ENCODE measurements at regions not wholly inside any gene's neighbourhood (a gene's known extent, or its start where the extent isn't known, plus 50 kb on each side); places are given as distances from the start of the nearest gene placed in this dataset.
"Not testable (repeated sequence)": the region's sequence is repeated elsewhere in the genome, so short reads cannot be mapped to it uniquely, and the experiment has no call there.

DNA sequence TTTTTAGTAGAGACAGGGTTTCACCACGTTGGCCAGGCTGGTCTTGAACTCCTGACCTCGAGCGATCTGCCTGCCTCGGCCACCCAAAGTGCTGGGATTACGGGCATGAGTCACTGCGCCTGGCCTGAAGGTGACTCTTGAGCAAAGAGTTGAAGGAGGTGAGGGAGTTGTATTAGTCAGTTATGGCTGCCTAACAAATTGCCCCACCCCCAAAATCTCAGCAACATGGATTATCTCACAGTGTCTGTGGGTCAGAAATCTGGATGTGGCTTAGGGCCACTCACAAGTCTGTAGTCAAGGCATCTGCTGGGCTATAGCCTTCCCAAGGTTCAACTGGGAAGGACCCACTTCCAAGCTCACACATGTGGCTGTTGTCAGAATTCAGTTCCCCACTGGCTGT lies 52.8 kb upstream of the ADGRE5 start:
- no peaks in the 10 kb centered on the region for H3K9me3 ChIP-seq
- H3K79me2 ChIP-seq (ENCODE audit: insufficient read depth) = no peaks in the 10 kb centered on the region
- POLR2A ChIA-PET = no interaction called here

DNA sequence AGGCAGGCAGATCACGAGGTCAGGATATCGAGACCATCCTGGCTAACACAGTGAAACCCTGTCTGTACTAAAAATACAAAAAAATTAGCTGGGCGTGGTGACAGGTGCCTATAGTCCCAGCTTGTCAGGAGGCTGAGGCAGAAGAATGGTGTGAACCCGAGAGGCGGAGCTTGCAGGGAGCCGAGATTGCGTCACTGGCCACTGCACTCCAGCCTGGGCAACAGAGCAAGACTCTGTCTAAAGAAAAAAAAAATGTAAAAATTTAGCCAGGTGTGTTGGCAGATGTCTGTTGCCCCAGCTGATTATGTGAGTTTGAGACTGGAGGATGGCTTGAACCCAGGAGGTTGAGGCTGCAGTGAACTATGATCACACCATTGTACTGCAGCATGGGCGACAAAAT lies 54.2 kb upstream of the ADGRE5 start:
- H3K4me1 ChIP-seq (ENCODE audit: control insufficient read depth in 1 of 2, insufficient read depth in 2 of 2, low read depth in 1 of 2, low read length in 1 of 2); H3K27me3 ChIP-seq (ENCODE audit: insufficient read depth); H3F3A ChIP-seq (replicated peaks; ENCODE audit: insufficient read depth); H3K9me3 ChIP-seq; H3K79me2 ChIP-seq (ENCODE audit: insufficient read depth); H3K36me3 ChIP-seq (replicated peaks in 1 of 2; ENCODE audit: control insufficient read depth in 1 of 2, insufficient read depth in 2 of 2, low read length in 1 of 2); H3K27ac ChIP-seq (ENCODE audit: low read depth in 2 of 2, low read length in 1 of 2); DNase-seq; POLR2A ChIA-PET; H2AFZ ChIP-seq (ENCODE audit: low read depth); H3K4me3 ChIP-seq (ENCODE audit: low read depth in 2 of 2, low read length in 1 of 2); H3K9ac ChIP-seq; H3K9me2 ChIP-seq; H3K4me2 ChIP-seq; H4K20me1 ChIP-seq (ENCODE audit: insufficient read depth): not testable (repeated sequence)
- WGBS (ENCODE audit: low lambda C conversion rate) = 71% methylated on average over 8 of the region's 8 CpGs
- CTCF ChIA-PET = interaction anchor here (1.6 to 1.9 kb wide), 2 partner anchors 21 to 180 kb away, joined by 4 to 7 read pairs; no protein-coding TSS in a partner anchor

More for the DNA sequence above, 52.8 kb upstream of the ADGRE5 start:
- Histone ChIP-seq H3K4me1 (ENCODE audit: control insufficient read depth in 1 of 2, insufficient read depth in 2 of 2, low read depth in 1 of 2, low read length in 1 of 2) (no peaks in the 10 kb centered on the region), H3K27ac (ENCODE audit: low read depth in 2 of 2, low read length in 1 of 2) (no peak overlapping the region), H3K27me3 (ENCODE audit: insufficient read depth) (no peaks in the 10 kb centered on the region), H3F3A (replicated peaks; ENCODE audit: insufficient read depth) (no peaks in the 10 kb centered on the region), H3K9ac (no peak overlapping the region), H3K4me2 (no peak overlapping the region), H3K9me2 (no peaks in the 10 kb centered on the region), H4K20me1 (ENCODE audit: insufficient read depth) (no peaks in the 10 kb centered on the region), H2AFZ (ENCODE audit: low read depth) (no peak overlapping the region), H3K4me3 (ENCODE audit: low read depth in 2 of 2, low read length in 1 of 2) (no peak overlapping the region), H3K36me3 (replicated peaks in 1 of 2; ENCODE audit: control insufficient read depth in 1 of 2, insufficient read depth in 2 of 2, low read length in 1 of 2) (no peaks in the 10 kb centered on the region)
- DNase-seq = no peak
- WGBS (ENCODE audit: low lambda C conversion rate) = 79% methylated on average over 6 of the region's 6 CpGs
- no peak for TF ChIP-seq EZH2phosphoT487 (IDR thresholded peaks at IDR 0.05; ENCODE audit: borderline replicate concordance, low read depth)
- CTCF ChIA-PET = interaction anchor here (1.9 kb wide), 1 partner anchor 20 kb away, joined by 7 read pairs; no protein-coding TSS in a partner anchor

DNA sequence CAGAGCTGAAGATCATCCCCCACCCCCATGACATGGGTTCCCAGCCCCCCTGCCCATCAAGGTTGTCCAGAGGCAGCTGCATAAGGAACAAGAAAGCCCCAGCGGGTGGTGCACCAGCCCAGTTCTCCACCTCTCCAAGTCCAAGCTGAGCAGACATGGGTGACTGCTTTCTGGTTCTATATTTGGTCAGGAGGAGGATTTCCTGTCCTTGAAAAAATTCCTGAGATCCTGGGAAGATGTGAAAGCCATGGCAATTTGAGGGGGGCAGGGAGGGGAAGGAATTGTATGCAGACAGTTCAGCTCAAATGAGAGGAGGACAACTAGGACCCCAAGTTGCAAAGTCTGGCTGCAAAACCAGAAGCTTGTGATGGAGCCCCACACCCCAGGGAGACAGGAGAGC lies 55.4 kb upstream of the ADGRE5 start:
- H3K9ac ChIP-seq = no peak overlapping the region
- no peak overlapping the region for H2AFZ ChIP-seq (ENCODE audit: low read depth)
- no peaks in the 10 kb centered on the region for H3K27me3 ChIP-seq (ENCODE audit: insufficient read depth)
- WGBS (ENCODE audit: low lambda C conversion rate) = 100% methylated on average over 1 of the region's 1 CpG
- ChIA-PET POLR2A (interaction anchor here (0.7 kb wide), 1 partner anchor 50 kb away, joined by 3 read pairs; no protein-coding TSS in a partner anchor), CTCF (interaction anchor here (1.6 kb wide), 1 partner anchor 178 kb away, joined by 4 read pairs; no protein-coding TSS in a partner anchor)
- H4K20me1 ChIP-seq (ENCODE audit: insufficient read depth) = no peaks in the 10 kb centered on the region
- no peaks in the 10 kb centered on the region for H3F3A ChIP-seq (replicated peaks; ENCODE audit: insufficient read depth)
- no peaks in the 10 kb centered on the region for H3K9me3 ChIP-seq
- no peak for TF ChIP-seq SMC3 (IDR thresholded peaks at IDR 0.05; ENCODE audit: low read depth, low read length)
- TF ChIP-seq, protein P1, sequence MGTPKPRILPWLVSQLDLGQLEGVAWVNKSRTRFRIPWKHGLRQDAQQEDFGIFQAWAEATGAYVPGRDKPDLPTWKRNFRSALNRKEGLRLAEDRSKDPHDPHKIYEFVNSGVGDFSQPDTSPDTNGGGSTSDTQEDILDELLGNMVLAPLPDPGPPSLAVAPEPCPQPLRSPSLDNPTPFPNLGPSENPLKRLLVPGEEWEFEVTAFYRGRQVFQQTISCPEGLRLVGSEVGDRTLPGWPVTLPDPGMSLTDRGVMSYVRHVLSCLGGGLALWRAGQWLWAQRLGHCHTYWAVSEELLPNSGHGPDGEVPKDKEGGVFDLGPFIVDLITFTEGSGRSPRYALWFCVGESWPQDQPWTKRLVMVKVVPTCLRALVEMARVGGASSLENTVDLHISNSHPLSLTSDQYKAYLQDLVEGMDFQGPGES (IDR thresholded peaks at IDR 0.05; ENCODE audit: low read depth, low read length) = no peak
- TF ChIP-seq, protein P2, sequence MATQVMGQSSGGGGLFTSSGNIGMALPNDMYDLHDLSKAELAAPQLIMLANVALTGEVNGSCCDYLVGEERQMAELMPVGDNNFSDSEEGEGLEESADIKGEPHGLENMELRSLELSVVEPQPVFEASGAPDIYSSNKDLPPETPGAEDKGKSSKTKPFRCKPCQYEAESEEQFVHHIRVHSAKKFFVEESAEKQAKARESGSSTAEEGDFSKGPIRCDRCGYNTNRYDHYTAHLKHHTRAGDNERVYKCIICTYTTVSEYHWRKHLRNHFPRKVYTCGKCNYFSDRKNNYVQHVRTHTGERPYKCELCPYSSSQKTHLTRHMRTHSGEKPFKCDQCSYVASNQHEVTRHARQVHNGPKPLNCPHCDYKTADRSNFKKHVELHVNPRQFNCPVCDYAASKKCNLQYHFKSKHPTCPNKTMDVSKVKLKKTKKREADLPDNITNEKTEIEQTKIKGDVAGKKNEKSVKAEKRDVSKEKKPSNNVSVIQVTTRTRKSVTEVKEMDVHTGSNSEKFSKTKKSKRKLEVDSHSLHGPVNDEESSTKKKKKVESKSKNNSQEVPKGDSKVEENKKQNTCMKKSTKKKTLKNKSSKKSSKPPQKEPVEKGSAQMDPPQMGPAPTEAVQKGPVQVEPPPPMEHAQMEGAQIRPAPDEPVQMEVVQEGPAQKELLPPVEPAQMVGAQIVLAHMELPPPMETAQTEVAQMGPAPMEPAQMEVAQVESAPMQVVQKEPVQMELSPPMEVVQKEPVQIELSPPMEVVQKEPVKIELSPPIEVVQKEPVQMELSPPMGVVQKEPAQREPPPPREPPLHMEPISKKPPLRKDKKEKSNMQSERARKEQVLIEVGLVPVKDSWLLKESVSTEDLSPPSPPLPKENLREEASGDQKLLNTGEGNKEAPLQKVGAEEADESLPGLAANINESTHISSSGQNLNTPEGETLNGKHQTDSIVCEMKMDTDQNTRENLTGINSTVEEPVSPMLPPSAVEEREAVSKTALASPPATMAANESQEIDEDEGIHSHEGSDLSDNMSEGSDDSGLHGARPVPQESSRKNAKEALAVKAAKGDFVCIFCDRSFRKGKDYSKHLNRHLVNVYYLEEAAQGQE (IDR thresholded peaks at IDR 0.05; ENCODE audit: low read depth, low read length) = no peak
- TF ChIP-seq ELF1 (IDR thresholded peaks at IDR 0.05) = no peak
- TF ChIP-seq, protein P3, sequence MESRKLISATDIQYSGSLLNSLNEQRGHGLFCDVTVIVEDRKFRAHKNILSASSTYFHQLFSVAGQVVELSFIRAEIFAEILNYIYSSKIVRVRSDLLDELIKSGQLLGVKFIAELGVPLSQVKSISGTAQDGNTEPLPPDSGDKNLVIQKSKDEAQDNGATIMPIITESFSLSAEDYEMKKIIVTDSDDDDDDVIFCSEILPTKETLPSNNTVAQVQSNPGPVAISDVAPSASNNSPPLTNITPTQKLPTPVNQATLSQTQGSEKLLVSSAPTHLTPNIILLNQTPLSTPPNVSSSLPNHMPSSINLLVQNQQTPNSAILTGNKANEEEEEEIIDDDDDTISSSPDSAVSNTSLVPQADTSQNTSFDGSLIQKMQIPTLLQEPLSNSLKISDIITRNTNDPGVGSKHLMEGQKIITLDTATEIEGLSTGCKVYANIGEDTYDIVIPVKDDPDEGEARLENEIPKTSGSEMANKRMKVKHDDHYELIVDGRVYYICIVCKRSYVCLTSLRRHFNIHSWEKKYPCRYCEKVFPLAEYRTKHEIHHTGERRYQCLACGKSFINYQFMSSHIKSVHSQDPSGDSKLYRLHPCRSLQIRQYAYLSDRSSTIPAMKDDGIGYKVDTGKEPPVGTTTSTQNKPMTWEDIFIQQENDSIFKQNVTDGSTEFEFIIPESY (IDR thresholded peaks at IDR 0.05; ENCODE audit: borderline replicate concordance, low read depth) = no peak
- TF ChIP-seq, protein P4, sequence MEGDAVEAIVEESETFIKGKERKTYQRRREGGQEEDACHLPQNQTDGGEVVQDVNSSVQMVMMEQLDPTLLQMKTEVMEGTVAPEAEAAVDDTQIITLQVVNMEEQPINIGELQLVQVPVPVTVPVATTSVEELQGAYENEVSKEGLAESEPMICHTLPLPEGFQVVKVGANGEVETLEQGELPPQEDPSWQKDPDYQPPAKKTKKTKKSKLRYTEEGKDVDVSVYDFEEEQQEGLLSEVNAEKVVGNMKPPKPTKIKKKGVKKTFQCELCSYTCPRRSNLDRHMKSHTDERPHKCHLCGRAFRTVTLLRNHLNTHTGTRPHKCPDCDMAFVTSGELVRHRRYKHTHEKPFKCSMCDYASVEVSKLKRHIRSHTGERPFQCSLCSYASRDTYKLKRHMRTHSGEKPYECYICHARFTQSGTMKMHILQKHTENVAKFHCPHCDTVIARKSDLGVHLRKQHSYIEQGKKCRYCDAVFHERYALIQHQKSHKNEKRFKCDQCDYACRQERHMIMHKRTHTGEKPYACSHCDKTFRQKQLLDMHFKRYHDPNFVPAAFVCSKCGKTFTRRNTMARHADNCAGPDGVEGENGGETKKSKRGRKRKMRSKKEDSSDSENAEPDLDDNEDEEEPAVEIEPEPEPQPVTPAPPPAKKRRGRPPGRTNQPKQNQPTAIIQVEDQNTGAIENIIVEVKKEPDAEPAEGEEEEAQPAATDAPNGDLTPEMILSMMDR (IDR thresholded peaks at IDR 0.05) = no peak
- DNase-seq = no peak
- H3K27ac ChIP-seq (ENCODE audit: low read depth in 2 of 2, low read length in 1 of 2) = no peak overlapping the region
- H3K4me1 ChIP-seq (ENCODE audit: control insufficient read depth in 1 of 2, insufficient read depth in 2 of 2, low read depth in 1 of 2, low read length in 1 of 2) = no peaks in the 10 kb centered on the region
- H3K79me2 ChIP-seq (ENCODE audit: insufficient read depth) = no peaks in the 10 kb centered on the region
- H3K4me2 ChIP-seq = no peak overlapping the region
- H3K36me3 ChIP-seq (replicated peaks in 1 of 2; ENCODE audit: control insufficient read depth in 1 of 2, insufficient read depth in 2 of 2, low read length in 1 of 2) = no peaks in the 10 kb centered on the region
- H3K9me2 ChIP-seq = no peaks in the 10 kb centered on the region
- no peak overlapping the region for H3K4me3 ChIP-seq (ENCODE audit: low read depth in 2 of 2, low read length in 1 of 2)

Data from SK-N-SH (cell line).